Fibroblast of mammary gland (primary cell): ENCODE measurements at regions not wholly inside any gene's neighbourhood (a gene's known extent, or its start where the extent isn't known, plus 50 kb on each side); places are given as distances from the start of the nearest gene placed in this dataset.

Experiments
- DNase-seq: peaks from one replicate; pipeline ENCODE4 v3.0.0-alpha.2; 2010; ENCODE audit warnings: low read depth
- H3K4me3 ChIP-seq: 2 replicates; pipeline ENCODE4 v1.5.1; 2011; ENCODE audit warnings: low read depth, mild to moderate bottlenecking, low read length, moderate library complexity; ENCODE audit not compliant: control insufficient read depth
- TF ChIP-seq, protein P1 (sequence below): conservative IDR thresholded peaks from 2 replicates; pipeline ENCODE4 v1.5.1; 2011; ENCODE audit warnings: low read depth, low read length, inconsistent platforms; ENCODE audit not compliant: control insufficient read depth, insufficient read depth

DNA sequence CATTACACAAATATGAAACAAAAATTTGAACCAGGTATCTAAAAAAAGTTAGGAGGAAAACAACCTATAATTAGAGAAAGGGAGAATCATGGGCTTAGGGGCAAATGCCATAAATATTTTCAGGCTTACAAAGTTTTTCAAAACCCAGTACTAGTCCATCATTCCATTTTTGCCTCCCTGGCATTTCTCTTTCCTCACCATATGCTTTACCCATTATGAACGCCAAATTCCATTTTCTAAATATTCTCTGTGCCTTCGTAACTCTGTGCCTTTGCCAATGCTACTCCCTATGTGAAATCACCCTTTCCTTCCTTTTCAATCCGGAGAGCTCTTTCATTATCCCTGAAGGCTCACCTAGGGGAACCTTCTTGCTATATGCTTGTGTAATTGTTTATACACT lies 434.1 kb downstream of the ZSWIM6 start:
- no peak overlapping the region for H3K4me3 ChIP-seq
- TF ChIP-seq, protein P1, sequence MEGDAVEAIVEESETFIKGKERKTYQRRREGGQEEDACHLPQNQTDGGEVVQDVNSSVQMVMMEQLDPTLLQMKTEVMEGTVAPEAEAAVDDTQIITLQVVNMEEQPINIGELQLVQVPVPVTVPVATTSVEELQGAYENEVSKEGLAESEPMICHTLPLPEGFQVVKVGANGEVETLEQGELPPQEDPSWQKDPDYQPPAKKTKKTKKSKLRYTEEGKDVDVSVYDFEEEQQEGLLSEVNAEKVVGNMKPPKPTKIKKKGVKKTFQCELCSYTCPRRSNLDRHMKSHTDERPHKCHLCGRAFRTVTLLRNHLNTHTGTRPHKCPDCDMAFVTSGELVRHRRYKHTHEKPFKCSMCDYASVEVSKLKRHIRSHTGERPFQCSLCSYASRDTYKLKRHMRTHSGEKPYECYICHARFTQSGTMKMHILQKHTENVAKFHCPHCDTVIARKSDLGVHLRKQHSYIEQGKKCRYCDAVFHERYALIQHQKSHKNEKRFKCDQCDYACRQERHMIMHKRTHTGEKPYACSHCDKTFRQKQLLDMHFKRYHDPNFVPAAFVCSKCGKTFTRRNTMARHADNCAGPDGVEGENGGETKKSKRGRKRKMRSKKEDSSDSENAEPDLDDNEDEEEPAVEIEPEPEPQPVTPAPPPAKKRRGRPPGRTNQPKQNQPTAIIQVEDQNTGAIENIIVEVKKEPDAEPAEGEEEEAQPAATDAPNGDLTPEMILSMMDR: no peak
- no peak for DNase-seq

DNA sequence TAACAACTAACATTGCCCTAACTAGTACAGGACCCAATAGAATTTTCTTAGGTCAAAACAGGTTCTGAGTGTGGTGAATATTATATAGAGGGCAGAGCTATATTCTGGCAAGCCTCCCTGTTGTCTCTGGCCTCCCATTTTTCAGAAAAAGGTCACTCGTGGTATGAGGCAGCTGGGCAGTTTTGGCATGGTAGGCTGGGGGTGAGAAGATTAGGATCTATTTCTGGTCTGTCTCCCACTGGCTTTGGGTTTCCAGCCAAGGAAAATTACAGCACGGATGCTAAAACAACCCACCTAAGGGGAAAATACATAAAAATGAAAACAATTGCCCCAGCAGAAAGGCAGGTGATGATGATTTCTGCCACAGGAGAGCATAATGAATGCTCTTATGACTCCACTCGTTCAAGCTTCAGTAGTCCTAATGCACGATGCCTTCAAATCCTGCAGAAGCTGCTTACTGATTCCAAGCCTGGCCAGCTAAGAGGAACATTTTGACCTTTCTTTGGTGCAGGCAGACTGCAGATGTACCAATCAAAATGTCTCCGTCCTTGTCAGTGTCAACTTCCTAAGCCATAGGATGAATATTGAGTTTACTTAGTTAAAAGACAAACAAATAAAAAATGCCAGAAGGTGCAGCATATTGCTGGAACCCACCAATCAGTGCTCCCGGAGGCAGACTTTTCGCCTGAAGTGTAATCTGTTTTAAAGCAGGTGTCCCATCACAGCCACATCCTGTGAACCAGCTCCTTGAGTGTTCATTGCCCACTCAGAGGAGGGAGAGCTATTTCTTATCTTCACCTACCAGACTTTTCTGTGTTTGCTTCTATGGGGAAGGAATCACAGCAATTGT lies 435.4 kb downstream of the ZSWIM6 start:
- TF ChIP-seq, protein P1: no peak
- H3K4me3 ChIP-seq: no peak overlapping the region
- DNase-seq: no peak

DNA sequence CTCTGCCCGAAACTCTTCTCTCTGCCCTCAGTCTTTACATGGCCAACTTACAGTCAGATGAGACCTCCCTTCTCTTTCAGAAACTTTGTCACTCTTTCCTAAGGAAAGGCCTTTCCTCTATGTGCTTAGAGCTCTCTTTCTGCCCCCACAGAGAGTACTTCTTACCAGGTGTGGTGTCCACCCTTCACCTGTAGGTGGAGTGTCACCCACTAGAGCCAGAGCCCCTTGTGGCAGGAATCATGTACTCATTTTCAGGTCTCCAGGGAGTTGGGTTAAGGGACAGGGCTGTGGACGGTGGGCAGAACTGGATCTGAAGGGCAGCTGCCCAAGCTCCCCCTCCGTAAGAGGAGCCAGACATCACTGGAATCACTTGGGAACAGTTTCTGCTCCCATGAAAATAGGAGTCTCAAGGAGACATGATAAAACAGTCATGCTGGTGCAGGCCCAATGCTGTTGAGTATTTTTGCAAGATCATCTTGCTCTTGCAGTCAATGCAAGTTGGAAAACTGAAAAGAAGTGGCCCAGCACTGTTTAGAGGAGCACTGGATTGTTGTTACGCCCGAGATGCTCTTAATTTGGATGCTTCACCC lies 436.7 kb downstream of the ZSWIM6 start:
- peak; percentile 11 for DNase-seq
- TF ChIP-seq, protein P1: peak; percentile 60
- H3K4me3 ChIP-seq: no peak overlapping the region

DNA sequence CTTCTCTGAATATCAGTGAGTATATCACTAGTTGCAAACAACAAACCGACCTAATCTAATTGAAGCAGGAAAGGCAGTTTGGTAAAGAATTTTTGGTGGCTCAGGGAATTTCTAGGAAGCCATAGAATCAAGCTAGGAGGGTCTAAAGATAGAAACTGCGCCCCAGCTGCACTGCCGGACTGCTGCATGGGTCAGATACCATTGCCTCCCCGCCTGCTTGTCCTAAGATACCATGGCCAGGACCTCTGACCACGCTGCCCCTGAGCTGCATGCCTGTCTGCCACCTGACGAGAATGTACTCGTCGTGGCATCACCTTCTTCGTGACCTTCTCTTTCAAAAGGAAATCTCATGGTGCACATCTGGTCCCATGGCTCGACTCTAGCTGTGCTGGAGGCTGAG lies 439.0 kb downstream of the ZSWIM6 start:
- no peak for DNase-seq
- TF ChIP-seq, protein P1: no peak

DNA sequence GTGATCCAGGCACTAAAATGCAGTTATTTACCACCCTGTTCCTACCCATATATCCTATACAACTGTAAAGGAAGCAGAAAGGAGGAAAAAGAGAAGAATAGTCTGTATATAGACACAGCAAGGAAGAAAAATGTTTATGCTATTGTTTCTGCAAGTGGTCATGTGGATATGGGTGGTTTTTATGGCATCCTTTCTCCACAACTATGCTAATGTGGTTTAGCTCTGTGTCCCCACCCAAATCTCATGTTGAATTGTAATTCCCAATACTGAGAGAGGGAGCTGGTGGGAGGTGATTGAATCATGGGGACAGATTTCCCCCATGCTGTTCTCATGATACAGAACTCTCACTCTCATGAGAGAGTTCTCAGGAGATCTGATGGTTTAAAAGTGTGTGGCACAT lies 439.8 kb downstream of the ZSWIM6 start:
- TF ChIP-seq, protein P1: no peak
- no peak overlapping the region for H3K4me3 ChIP-seq
- no peak for DNase-seq

More for the DNA sequence above, 439.0 kb downstream of the ZSWIM6 start:
- H3K4me3 ChIP-seq: no peak overlapping the region

DNA sequence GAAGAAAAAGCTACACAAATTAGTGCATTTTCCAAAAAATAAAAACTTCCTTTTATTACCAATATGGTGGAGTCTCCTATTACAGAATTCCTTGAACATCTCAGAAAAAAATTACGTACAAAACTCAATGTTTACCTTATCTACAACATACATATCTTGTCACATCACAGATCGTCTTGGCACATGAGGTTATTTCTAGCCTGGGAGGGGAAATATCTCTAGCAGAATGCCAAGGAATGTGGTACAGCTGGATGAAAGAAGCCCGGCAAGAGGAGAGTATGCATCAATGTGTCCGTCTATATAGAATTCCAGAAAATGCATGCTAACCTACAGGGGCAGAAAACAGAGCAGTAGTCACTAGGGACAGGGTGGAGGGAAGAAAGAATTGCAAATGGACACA lies 443.8 kb downstream of the ZSWIM6 start:
- DNase-seq: no peak
- no peak overlapping the region for H3K4me3 ChIP-seq
- TF ChIP-seq, protein P1: no peak
